ENCODE measurements at regions not wholly inside any gene's neighbourhood (a gene's known extent, or its start where the extent isn't known, plus 50 kb on each side); places are given as distances from the start of the nearest gene placed in this dataset.

DNA sequence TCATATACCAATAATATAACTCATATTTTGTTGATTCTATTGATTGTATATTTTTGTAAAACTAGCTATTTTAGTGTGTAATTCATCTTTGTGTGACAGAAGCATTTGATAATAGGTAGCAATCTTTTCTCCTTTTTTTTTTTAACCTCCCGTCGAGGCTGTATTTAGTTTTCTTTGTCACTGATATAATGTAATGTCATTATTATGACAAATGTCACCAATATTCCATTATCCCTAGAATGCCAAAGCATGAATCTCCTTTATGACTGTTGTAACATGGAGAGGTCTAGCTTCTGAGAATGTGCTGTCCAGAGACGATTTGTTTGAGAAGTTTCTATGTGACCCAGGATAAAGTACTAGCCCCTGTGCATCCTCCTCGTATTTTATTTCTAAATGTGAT is 639.0 kb upstream of the ATXN7L3B start:
- TF ChIP-seq POLR2A (IDR thresholded peaks at IDR 0.05) (no peak), CTCF (IDR thresholded peaks at IDR 0.05) (no peak)

Measured in breast epithelium (tissue), 3 donors.